ENCODE measurements at regions not wholly inside any gene's neighbourhood (a gene's known extent, or its start where the extent isn't known, plus 50 kb on each side); places are given as distances from the start of the nearest gene placed in this dataset.

DNA sequence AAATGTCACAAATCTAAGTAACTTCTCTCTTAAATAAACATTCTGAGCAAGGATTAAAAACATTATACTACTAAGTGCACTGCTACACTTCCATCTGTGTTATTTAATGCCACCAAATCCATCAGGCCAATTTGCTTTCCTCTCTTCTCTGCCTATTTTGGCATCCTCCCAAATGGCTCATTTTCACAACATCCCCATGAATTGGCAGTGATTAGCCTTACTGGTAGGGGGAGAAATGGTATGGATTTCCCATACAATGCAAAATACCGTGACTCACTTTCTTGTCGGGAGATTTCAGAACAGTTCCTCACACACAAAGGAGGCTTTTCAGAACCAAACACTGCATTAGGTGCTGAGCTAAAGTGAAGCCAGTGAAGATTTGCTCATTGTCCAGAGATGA is 195.7 kb downstream of the MIS18A start:
- TF ChIP-seq DIDO1 (tag; IDR thresholded peaks at IDR 0.05; ENCODE audit: low read depth): no peak
- no peak for TF ChIP-seq ZBTB1 (CRISPR knock-in tag; IDR thresholded peaks at IDR 0.05; ENCODE audit: borderline replicate concordance, low read depth)
- no peak for TF ChIP-seq THRAP3 (IDR thresholded peaks at IDR 0.05; ENCODE audit: borderline replicate concordance)
- TF ChIP-seq ZFX (CRISPR knock-in tag; IDR thresholded peaks at IDR 0.05): no peak
- DNase-seq (ENCODE audit: extremely low read depth in 1 of 4, low spot score in 3 of 4) (no peak), ATAC-seq (no peak), FAIRE-seq (no peak)
- ChIA-PET POLR2A (interaction anchor here (0.6 kb wide), 1 partner anchor 1110 kb away, joined by 3 read pairs; no protein-coding TSS in a partner anchor), CTCF (ENCODE audit: low intra/inter-chr PET ratio) (no interaction called here)
- Histone ChIP-seq H3K27ac (ENCODE audit: extremely low read depth, low read depth, low read length) (no peak overlapping the region), H3K36me3 (ENCODE audit: control insufficient read depth, insufficient read depth, low read length) (no peaks in the 10 kb centered on the region), H3K4me2 (ENCODE audit: insufficient read depth, low read length) (no peak overlapping the region), H2AFZ (ENCODE audit: low read depth, low read length) (no peak overlapping the region), H3K27me3 (ENCODE audit: control insufficient read depth in 2 of 2, insufficient read depth in 2 of 2, low read length in 2 of 2) (peaks cover 0 to 3% of the 10 kb centered on the region in 2 experiments; a peak in 3 of 5 replicates), H3K4me3 (no peak overlapping the region), H3K9ac (ENCODE audit: insufficient read depth in 1 of 2, low read depth in 2 of 2, low read length in 2 of 2) (no peak overlapping the region), H3K4me1 (replicated peaks in 1 of 2; ENCODE audit: control insufficient read depth in 2 of 2, insufficient read depth in 2 of 2, low read length in 2 of 2) (no peaks in the 10 kb centered on the region), H3K79me2 (ENCODE audit: control insufficient read depth, insufficient read depth, low read length) (no peaks in the 10 kb centered on the region), H3K9me3 (replicated peaks; ENCODE audit: control insufficient read depth, insufficient read depth, low read depth, low read length) (no peaks in the 10 kb centered on the region), H4K20me1 (replicated peaks; ENCODE audit: control insufficient read depth, insufficient read depth, low read length) (no peaks in the 10 kb centered on the region), H3K9me1 (ENCODE audit: control insufficient read depth, insufficient read depth, low read length) (no peaks in the 10 kb centered on the region)
- in situ Hi-C loops (cut with MboI) (no loop called here), intact Hi-C loops (cut with micrococcal nuclease) (no loop called here)
- WGBS (ENCODE audit: insufficient coverage, low coverage, missing lambda C conversion rate): 0% methylated on average over 2 of the region's 2 CpGs
- no TSS peak for BruUV-seq (replicated peaks)

DNA sequence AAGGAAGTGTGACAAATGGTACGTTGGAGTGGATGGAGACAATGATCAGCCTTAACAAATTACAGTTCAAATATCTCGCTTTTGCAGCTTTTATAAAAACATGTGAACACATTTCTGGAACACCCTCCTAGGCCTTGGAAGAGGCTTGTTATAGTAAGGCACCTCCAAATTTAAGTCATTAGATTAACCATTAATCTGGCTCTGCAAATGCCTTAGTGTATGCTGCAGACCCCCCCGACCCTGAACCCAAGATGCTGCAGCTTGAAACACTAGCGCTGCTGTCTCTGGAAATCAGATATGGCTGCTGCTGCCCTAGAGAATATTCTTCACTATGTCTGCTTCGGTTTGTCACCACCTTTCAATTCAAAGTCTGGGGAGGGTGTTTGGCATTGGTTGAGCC is 196.4 kb downstream of the MIS18A start:
- BruUV-seq (replicated peaks): no TSS peak
- 0% methylated on average over 5 of the region's 5 CpGs for WGBS (ENCODE audit: insufficient coverage, low coverage, missing lambda C conversion rate)
- DNase-seq (ENCODE audit: extremely low read depth in 1 of 4, low spot score in 3 of 4) (no peak), ATAC-seq (no peak), FAIRE-seq (no peak)
- no peaks in the 10 kb centered on the region for H3K9me3 ChIP-seq (replicated peaks; ENCODE audit: control insufficient read depth, insufficient read depth, low read depth, low read length)
- no peak overlapping the region for H3K4me2 ChIP-seq (ENCODE audit: insufficient read depth, low read length)
- no peaks in the 10 kb centered on the region for H3K9me1 ChIP-seq (ENCODE audit: control insufficient read depth, insufficient read depth, low read length)
- H3K4me3 ChIP-seq: no peak overlapping the region
- no peaks in the 10 kb centered on the region for H3K79me2 ChIP-seq (ENCODE audit: control insufficient read depth, insufficient read depth, low read length)
- intact Hi-C loops (cut with micrococcal nuclease): no loop called here
- H3K4me1 ChIP-seq (replicated peaks in 1 of 2; ENCODE audit: control insufficient read depth in 2 of 2, insufficient read depth in 2 of 2, low read length in 2 of 2): no peaks in the 10 kb centered on the region
- CTCF ChIA-PET (ENCODE audit: low intra/inter-chr PET ratio): no interaction called here
- H3K36me3 ChIP-seq (ENCODE audit: control insufficient read depth, insufficient read depth, low read length): no peaks in the 10 kb centered on the region
- no peak overlapping the region for H3K27ac ChIP-seq (ENCODE audit: extremely low read depth, low read depth, low read length)
- H4K20me1 ChIP-seq (replicated peaks; ENCODE audit: control insufficient read depth, insufficient read depth, low read length): no peaks in the 10 kb centered on the region
- POLR2A ChIA-PET: no interaction called here
- peaks cover 0 to 7% of the 10 kb centered on the region in 2 experiments; a peak in 3 of 5 replicates for H3K27me3 ChIP-seq (ENCODE audit: control insufficient read depth in 2 of 2, insufficient read depth in 2 of 2, low read length in 2 of 2)
- H2AFZ ChIP-seq (ENCODE audit: low read depth, low read length): no peak overlapping the region
- no peak overlapping the region for H3K9ac ChIP-seq (ENCODE audit: insufficient read depth in 1 of 2, low read depth in 2 of 2, low read length in 2 of 2)
- in situ Hi-C loops (cut with MboI): no loop called here
- TF ChIP-seq, protein P1, sequence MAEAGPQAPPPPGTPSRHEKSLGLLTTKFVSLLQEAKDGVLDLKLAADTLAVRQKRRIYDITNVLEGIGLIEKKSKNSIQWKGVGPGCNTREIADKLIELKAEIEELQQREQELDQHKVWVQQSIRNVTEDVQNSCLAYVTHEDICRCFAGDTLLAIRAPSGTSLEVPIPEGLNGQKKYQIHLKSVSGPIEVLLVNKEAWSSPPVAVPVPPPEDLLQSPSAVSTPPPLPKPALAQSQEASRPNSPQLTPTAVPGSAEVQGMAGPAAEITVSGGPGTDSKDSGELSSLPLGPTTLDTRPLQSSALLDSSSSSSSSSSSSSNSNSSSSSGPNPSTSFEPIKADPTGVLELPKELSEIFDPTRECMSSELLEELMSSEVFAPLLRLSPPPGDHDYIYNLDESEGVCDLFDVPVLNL (CRISPR knock-in tag; IDR thresholded peaks at IDR 0.05; ENCODE audit: low read depth): no peak
- TF ChIP-seq ZNF444 (CRISPR knock-in tag; IDR thresholded peaks at IDR 0.05) (no peak), CBX3 (IDR thresholded peaks at IDR 0.05; ENCODE audit: borderline replicate concordance in 1 of 2, low read length in 2 of 2) (no peak), MCM7 (IDR thresholded peaks at IDR 0.05) (no peak), ZNF140 (CRISPR knock-in tag; IDR thresholded peaks at IDR 0.05) (no peak), HDAC3 (IDR thresholded peaks at IDR 0.05; ENCODE audit: borderline replicate concordance, partially characterized antibody) (no peak), NFATC3 (IDR thresholded peaks at IDR 0.05) (no peak), HNRNPL (IDR thresholded peaks at IDR 0.05; ENCODE audit: low read depth, low read length) (no peak), TFAM (CRISPR knock-in tag; conservative IDR thresholded peaks at IDR 0.05) (no peak), MYC (IDR thresholded peaks at IDR 0.05; ENCODE audit: low read depth, low read length) (no peak), MYC (CRISPR knock-in tag; IDR thresholded peaks at IDR 0.05; ENCODE audit: borderline replicate concordance, low read depth) (no peak), ZNF282 (CRISPR knock-in tag; IDR thresholded peaks at IDR 0.05) (no peak), FOXP1 (CRISPR knock-in tag; IDR thresholded peaks at IDR 0.05) (no peak), NCOR1 (IDR thresholded peaks at IDR 0.05) (no peak), SMAD1 (IDR thresholded peaks at IDR 0.05; ENCODE audit: low read depth, low read length, partially characterized antibody) (no peak), FOXA1 (IDR thresholded peaks at IDR 0.05; ENCODE audit: borderline replicate concordance) (no peak)
